ENCODE measurements at regions not wholly inside any gene's neighbourhood (a gene's known extent, or its start where the extent isn't known, plus 50 kb on each side); places are given as distances from the start of the nearest gene placed in this dataset.

- POLR2A ChIA-PET = no interaction called here
- TF ChIP-seq, protein P1, sequence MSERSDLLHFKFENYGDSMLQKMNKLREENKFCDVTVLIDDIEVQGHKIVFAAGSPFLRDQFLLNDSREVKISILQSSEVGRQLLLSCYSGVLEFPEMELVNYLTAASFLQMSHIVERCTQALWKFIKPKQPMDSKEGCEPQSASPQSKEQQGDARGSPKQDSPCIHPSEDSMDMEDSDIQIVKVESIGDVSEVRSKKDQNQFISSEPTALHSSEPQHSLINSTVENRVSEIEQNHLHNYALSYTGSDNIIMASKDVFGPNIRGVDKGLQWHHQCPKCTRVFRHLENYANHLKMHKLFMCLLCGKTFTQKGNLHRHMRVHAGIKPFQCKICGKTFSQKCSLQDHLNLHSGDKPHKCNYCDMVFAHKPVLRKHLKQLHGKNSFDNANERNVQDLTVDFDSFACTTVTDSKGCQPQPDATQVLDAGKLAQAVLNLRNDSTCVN (tag by site-specific recombination; optimal IDR thresholded peaks at IDR 0.05) = no peak
- TF ChIP-seq HOXC10 (CRISPR knock-in tag; IDR thresholded peaks at IDR 0.05) (no peak), ZNF311 (tag by site-specific recombination; IDR thresholded peaks at IDR 0.05; ENCODE audit: borderline replicate concordance) (no peak), ZNF114 (tag by site-specific recombination; IDR thresholded peaks at IDR 0.05) (no peak), HOXA7 (CRISPR knock-in tag; IDR thresholded peaks at IDR 0.05; ENCODE audit: borderline replicate concordance) (no peak), ZNF670 (tag by site-specific recombination; IDR thresholded peaks at IDR 0.05; ENCODE audit: low read depth) (no peak), ZNF280C (tag by site-specific recombination; IDR thresholded peaks at IDR 0.05) (no peak), BCL11B (tag by site-specific recombination; IDR thresholded peaks at IDR 0.05; ENCODE audit: low read depth) (no peak), ZNF223 (tag by site-specific recombination; IDR thresholded peaks at IDR 0.05) (no peak), ZNF521 (tag by site-specific recombination; IDR thresholded peaks at IDR 0.05) (no peak), ZNF660 (tag by site-specific recombination; IDR thresholded peaks at IDR 0.05) (no peak), ZNF747 (tag by site-specific recombination; IDR thresholded peaks at IDR 0.05) (no peak), ZNF76 (tag by site-specific recombination; IDR thresholded peaks at IDR 0.05; ENCODE audit: borderline replicate concordance, low read depth) (no peak), ZNF626 (tag by site-specific recombination; IDR thresholded peaks at IDR 0.05) (no peak), ZSCAN23 (tag by site-specific recombination; IDR thresholded peaks at IDR 0.05) (no peak), GLIS2 (tag by site-specific recombination; IDR thresholded peaks at IDR 0.05) (no peak), ZNF560 (tag by site-specific recombination; IDR thresholded peaks at IDR 0.05; ENCODE audit: borderline replicate concordance) (no peak), KLF10 (tag by site-specific recombination; IDR thresholded peaks at IDR 0.05) (no peak)
- TF ChIP-seq, protein P2, sequence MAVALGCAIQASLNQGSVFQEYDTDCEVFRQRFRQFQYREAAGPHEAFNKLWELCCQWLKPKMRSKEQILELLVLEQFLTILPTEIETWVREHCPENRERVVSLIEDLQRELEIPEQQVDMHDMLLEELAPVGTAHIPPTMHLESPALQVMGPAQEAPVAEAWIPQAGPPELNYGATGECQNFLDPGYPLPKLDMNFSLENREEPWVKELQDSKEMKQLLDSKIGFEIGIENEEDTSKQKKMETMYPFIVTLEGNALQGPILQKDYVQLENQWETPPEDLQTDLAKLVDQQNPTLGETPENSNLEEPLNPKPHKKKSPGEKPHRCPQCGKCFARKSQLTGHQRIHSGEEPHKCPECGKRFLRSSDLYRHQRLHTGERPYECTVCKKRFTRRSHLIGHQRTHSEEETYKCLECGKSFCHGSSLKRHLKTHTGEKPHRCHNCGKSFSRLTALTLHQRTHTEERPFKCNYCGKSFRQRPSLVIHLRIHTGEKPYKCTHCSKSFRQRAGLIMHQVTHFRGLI (tag by site-specific recombination; IDR thresholded peaks at IDR 0.05) = no peak
- CTCF ChIA-PET = no interaction called here
Observed at GRCh38 chr14:82759656-82760055, 1226.0 kb upstream of the SEL1L start.

GRCh38 chr14:82766123-82766522 lies 1232.5 kb upstream of the SEL1L start:
- H3K27ac ChIP-seq (ENCODE audit: extremely low read depth, low read depth, low read length) = no peak overlapping the region
- CTCF ChIA-PET = no interaction called here
- no peaks in the 10 kb centered on the region for H3K4me1 ChIP-seq (ENCODE audit: control insufficient read depth, insufficient read depth, low read length)
- TF ChIP-seq ZNF768 (tag by site-specific recombination; IDR thresholded peaks at IDR 0.05) (no peak), ZNF830 (tag by site-specific recombination; IDR thresholded peaks at IDR 0.05; ENCODE audit: low read depth) (no peak), ZNF157 (tag by site-specific recombination; IDR thresholded peaks at IDR 0.05) (no peak), ZNF501 (tag by site-specific recombination; IDR thresholded peaks at IDR 0.05) (no peak), ZSCAN30 (tag by site-specific recombination; IDR thresholded peaks at IDR 0.05) (no peak), ZNF18 (tag by site-specific recombination; IDR thresholded peaks at IDR 0.05) (no peak), ZSCAN18 (tag by site-specific recombination; IDR thresholded peaks at IDR 0.05) (no peak), YY1 (tag by site-specific recombination; IDR thresholded peaks at IDR 0.05) (no peak), ZNF529 (tag by site-specific recombination; IDR thresholded peaks at IDR 0.05; ENCODE audit: insufficient replicate concordance) (no peak)
- no peak overlapping the region for H3K4me3 ChIP-seq (ENCODE audit: low read depth, low read length)
- no peaks in the 10 kb centered on the region for H3K9me3 ChIP-seq (ENCODE audit: control insufficient read depth, insufficient read depth, low read depth, low read length)
- H3K36me3 ChIP-seq (ENCODE audit: control insufficient read depth in 2 of 2, insufficient read depth in 1 of 2, low read length in 2 of 2) = no peaks in the 10 kb centered on the region
- POLR2A ChIA-PET = no interaction called here

More at GRCh38 chr14:82759656-82760055, 1226.0 kb upstream of the SEL1L start:
- no peaks in the 10 kb centered on the region for H3K36me3 ChIP-seq (ENCODE audit: control insufficient read depth in 2 of 2, insufficient read depth in 1 of 2, low read length in 2 of 2)
- no peak overlapping the region for H3K4me3 ChIP-seq (ENCODE audit: low read depth, low read length)
- H3K27ac ChIP-seq (ENCODE audit: extremely low read depth, low read depth, low read length) = no peak overlapping the region
- no peaks in the 10 kb centered on the region for H3K4me1 ChIP-seq (ENCODE audit: control insufficient read depth, insufficient read depth, low read length)
- no peaks in the 10 kb centered on the region for H3K9me3 ChIP-seq (ENCODE audit: control insufficient read depth, insufficient read depth, low read depth, low read length)
